HUES6 (cell line): ENCODE measurements at regions not wholly inside any gene's neighbourhood (a gene's known extent, or its start where the extent isn't known, plus 50 kb on each side); places are given as distances from the start of the nearest gene placed in this dataset.
A peak's percentile ranks its signal among the peaks of the same experiment; 100 is the strongest.

ENCODE experiments used
- H3K27ac ChIP-seq: 2 replicates; pipeline ENCODE4 v1.7.0; 2013; ENCODE audit warnings: low read depth, mild to moderate bottlenecking, low read length, inconsistent platforms
- H3K27me3 ChIP-seq: 2 replicates; pipeline ENCODE4 v1.6.1; 2013; ENCODE audit warnings: low read length; ENCODE audit not compliant: control insufficient read depth, insufficient read depth
- H3K36me3 ChIP-seq: 2 replicates; pipeline ENCODE4 v1.6.1; 2013; ENCODE audit warnings: low read length; ENCODE audit not compliant: control insufficient read depth, insufficient read depth
- H3K4me1 ChIP-seq: 2 replicates; pipeline ENCODE4 v1.6.1; 2013; ENCODE audit warnings: low read length; ENCODE audit not compliant: control insufficient read depth, insufficient read depth
- H3K4me3 ChIP-seq: 2 replicates; pipeline ENCODE4 v1.5.1; 2013; ENCODE audit warnings: low read depth, low read length
- H3K9ac ChIP-seq: one replicate; pipeline ENCODE4 v1.6.1; 2013; ENCODE audit warnings: mild to moderate bottlenecking, low read length
- H3K9me3 ChIP-seq: 2 replicates; pipeline ENCODE4 v1.6.1; 2013; ENCODE audit warnings: low read depth, low read length; ENCODE audit not compliant: control insufficient read depth, insufficient read depth

GRCh38 chr3:71924721-71925120 is 139.8 kb upstream of the PROK2 start:
- Histone ChIP-seq H3K9ac (peak overlapping the region; percentile 86), H3K4me1 (peaks cover 42% of the 10 kb centered on the region), H3K36me3 (no peaks in the 10 kb centered on the region), H3K27me3 (no peaks in the 10 kb centered on the region), H3K9me3 (no peaks in the 10 kb centered on the region), H3K4me3 (no peak overlapping the region), H3K27ac (peak overlapping the region; percentile 86)

- no peaks in the 10 kb centered on the region for H3K27me3 ChIP-seq
- H3K4me1 ChIP-seq, result peaks cover 24% of the 10 kb centered on the region
- no peaks in the 10 kb centered on the region for H3K9me3 ChIP-seq
- no peak overlapping the region for H3K27ac ChIP-seq
- H3K36me3 ChIP-seq, result no peaks in the 10 kb centered on the region
- H3K9ac ChIP-seq, result no peak overlapping the region
- H3K4me3 ChIP-seq, result no peak overlapping the region
These were observed 136.1 kb upstream of the PROK2 start for GRCh38 chr3:71921036-71921435.

GRCh38 chr3:71919572-71919971 is 134.6 kb upstream of the PROK2 start:
- no peak overlapping the region for H3K9ac ChIP-seq
- H3K27ac ChIP-seq, result no peak overlapping the region
- H3K4me1 ChIP-seq, result peaks cover 13% of the 10 kb centered on the region; the same call in 1 of the 2 replicates
- no peak overlapping the region for H3K4me3 ChIP-seq
- no peaks in the 10 kb centered on the region for H3K9me3 ChIP-seq
- H3K27me3 ChIP-seq, result no peaks in the 10 kb centered on the region
- no peaks in the 10 kb centered on the region for H3K36me3 ChIP-seq

- Histone ChIP-seq H3K4me1 (no peaks in the 10 kb centered on the region), H3K4me3 (no peak overlapping the region), H3K9ac (no peak overlapping the region), H3K9me3 (peaks cover 5% of the 10 kb centered on the region), H3K36me3 (no peaks in the 10 kb centered on the region), H3K27ac (no peak overlapping the region), H3K27me3 (no peaks in the 10 kb centered on the region)
These were observed 132.6 kb upstream of the PROK2 start for GRCh38 chr3:71917545-71917944.

- Histone ChIP-seq H3K4me1 (no peaks in the 10 kb centered on the region), H3K27me3 (no peaks in the 10 kb centered on the region), H3K9me3 (peaks cover 11% of the 10 kb centered on the region), H3K9ac (no peak overlapping the region), H3K4me3 (no peak overlapping the region), H3K27ac (no peak overlapping the region), H3K36me3 (no peaks in the 10 kb centered on the region)
These were observed 131.9 kb upstream of the PROK2 start for GRCh38 chr3:71916747-71917369.

- Histone ChIP-seq H3K4me1 (peaks cover 19% of the 10 kb centered on the region), H3K36me3 (no peaks in the 10 kb centered on the region), H3K27me3 (no peaks in the 10 kb centered on the region)
These were observed 128.0 kb upstream of the PROK2 start for GRCh38 chr3:71912839-71913495.

GRCh38 chr3:71910108-71910507 is 125.2 kb upstream of the PROK2 start:
- Histone ChIP-seq H3K36me3 (no peaks in the 10 kb centered on the region), H3K9ac (no peak overlapping the region), H3K4me1 (peaks cover 19% of the 10 kb centered on the region), H3K27me3 (no peaks in the 10 kb centered on the region), H3K4me3 (no peak overlapping the region), H3K27ac (no peak overlapping the region), H3K9me3 (peaks cover 13% of the 10 kb centered on the region)

More at GRCh38 chr3:71912839-71913495, 128.0 kb upstream of the PROK2 start:
- Histone ChIP-seq H3K9ac (no peak overlapping the region), H3K9me3 (peaks cover 13% of the 10 kb centered on the region), H3K27ac (no peak overlapping the region), H3K4me3 (no peak overlapping the region)

- Histone ChIP-seq H3K9me3 (peaks cover 12% of the 10 kb centered on the region), H3K4me3 (no peak overlapping the region), H3K27ac (no peak overlapping the region), H3K4me1 (peaks cover 19% of the 10 kb centered on the region), H3K27me3 (no peaks in the 10 kb centered on the region), H3K36me3 (no peaks in the 10 kb centered on the region), H3K9ac (no peak overlapping the region)
These were observed 123.0 kb upstream of the PROK2 start for GRCh38 chr3:71907996-71908395.

GRCh38 chr3:71906976-71907375 is 122.0 kb upstream of the PROK2 start:
- no peak overlapping the region for H3K4me3 ChIP-seq
- H3K4me1 ChIP-seq, result peaks cover 26% of the 10 kb centered on the region
- H3K9ac ChIP-seq, result no peak overlapping the region
- no peak overlapping the region for H3K27ac ChIP-seq
- no peaks in the 10 kb centered on the region for H3K36me3 ChIP-seq
- no peaks in the 10 kb centered on the region for H3K27me3 ChIP-seq
- H3K9me3 ChIP-seq, result 0 out of 2 replicates have a peak, but pooled peaks cover 3% of the 10 kb centered on the region

- H3K27ac ChIP-seq, result no peak overlapping the region
These were observed 120.5 kb upstream of the PROK2 start for GRCh38 chr3:71905426-71905825.

GRCh38 chr3:71903936-71904335 is 119.0 kb upstream of the PROK2 start:
- Histone ChIP-seq H3K4me3 (no peak overlapping the region), H3K27ac (no peak overlapping the region), H3K36me3 (no peaks in the 10 kb centered on the region), H3K27me3 (no peaks in the 10 kb centered on the region), H3K4me1 (peaks cover 12% of the 10 kb centered on the region), H3K9ac (no peak overlapping the region), H3K9me3 (no peaks in the 10 kb centered on the region)

More at GRCh38 chr3:71905426-71905825, 120.5 kb upstream of the PROK2 start:
- H3K4me1 ChIP-seq, result peaks cover 26% of the 10 kb centered on the region
- no peak overlapping the region for H3K9ac ChIP-seq
- no peaks in the 10 kb centered on the region for H3K36me3 ChIP-seq
- H3K27me3 ChIP-seq, result no peaks in the 10 kb centered on the region
- H3K9me3 ChIP-seq, result no peaks in the 10 kb centered on the region
- H3K4me3 ChIP-seq, result no peak overlapping the region
